GM18505 (cell line): ENCODE measurements at regions not wholly inside any gene's neighbourhood (a gene's known extent, or its start where the extent isn't known, plus 50 kb on each side); places are given as distances from the start of the nearest gene placed in this dataset.

Experiments used
- ATAC-seq: cut with Tn5 transposase; IDR thresholded peaks from one replicate; pipeline ENCODE4 v1.9.1; 2021; ENCODE audit not compliant: unreplicated experiment
- POLR2A ChIP-seq: IDR thresholded peaks from 4 replicates; pipeline ENCODE4 v1.6.1; 2011; ENCODE audit warnings: borderline replicate concordance; ENCODE audit not compliant: insufficient read depth, insufficient read length; ENCODE audit errors: extremely low read depth

DNA sequence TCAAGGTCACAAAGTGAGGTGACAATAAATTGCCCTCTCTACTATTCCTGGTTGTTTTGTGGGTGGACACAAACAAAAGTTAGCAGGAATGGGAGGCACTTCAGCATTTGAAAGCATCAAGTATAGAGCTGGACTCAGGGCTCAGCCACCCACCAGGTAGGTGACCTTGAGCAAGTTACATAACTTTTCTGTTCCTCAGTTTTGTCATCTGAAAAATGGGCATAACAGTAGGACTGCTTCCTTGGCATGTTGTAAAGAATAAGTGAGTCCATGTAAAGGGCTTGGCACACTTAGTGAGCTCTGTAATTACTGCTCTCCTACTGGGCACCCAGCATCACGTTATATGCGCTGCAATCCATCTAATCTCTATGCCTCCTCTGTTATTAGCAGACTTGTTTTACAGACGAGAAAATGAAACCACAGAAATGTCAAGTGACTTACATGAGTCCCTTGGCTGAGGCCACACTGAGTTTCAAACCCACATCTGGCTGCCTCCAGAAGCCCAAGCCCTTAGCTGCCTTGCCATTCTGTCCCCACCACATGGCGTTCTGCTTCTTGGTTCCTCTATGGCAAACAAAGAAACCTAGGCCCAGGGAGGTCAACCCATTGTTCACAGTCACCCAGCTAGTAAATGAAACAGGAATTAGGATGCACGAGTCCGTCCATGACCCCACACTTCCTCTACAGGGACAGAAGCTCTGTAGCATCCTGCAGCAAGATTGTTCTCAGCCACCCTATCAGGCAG is 63.2 kb upstream of the SLC24A4 start:
- no peak for TF ChIP-seq POLR2A
- peak; percentile 63 for ATAC-seq

DNA sequence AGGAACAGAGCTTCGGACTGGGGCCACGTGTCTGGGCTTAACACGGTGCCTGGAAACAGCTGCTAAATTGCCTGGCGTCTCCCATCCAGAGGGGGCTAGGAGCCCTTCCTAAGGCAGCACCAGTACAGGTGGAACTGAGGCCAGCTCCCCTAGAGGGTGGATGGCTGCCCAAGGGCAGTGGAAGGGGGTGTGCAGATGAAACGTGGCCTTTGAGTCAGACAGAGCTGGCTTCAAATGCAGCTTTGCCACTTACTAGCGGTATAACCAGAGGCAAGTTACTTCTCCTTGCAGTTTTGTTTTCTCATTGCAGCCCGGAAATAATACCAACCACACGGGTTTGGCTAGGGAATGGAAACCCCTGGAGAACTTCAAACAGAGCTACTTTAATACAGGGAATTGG is 59.3 kb upstream of the SLC24A4 start:
- no peak for TF ChIP-seq POLR2A
- no peak for ATAC-seq

DNA sequence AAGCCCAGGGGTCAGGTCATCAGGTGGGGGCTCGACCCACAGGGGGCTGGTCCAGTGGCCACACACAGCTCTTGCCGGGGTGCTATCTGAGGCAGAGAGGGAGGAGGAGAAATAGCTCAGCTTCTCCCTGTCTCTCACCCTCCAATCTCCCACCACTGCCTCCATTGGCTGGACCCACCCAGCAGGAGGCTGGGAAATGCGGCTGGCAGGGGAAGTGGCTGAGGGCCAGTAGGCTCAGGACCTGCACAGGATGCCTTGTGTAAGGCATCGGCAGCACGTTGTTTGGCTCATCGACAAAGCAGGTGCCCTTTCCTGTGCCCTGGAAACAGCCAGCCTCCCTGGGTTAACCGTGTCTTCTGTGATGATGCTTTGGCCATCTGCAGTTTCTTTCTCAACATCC is 58.8 kb upstream of the SLC24A4 start:
- ATAC-seq, result no peak
- TF ChIP-seq POLR2A, result no peak

DNA sequence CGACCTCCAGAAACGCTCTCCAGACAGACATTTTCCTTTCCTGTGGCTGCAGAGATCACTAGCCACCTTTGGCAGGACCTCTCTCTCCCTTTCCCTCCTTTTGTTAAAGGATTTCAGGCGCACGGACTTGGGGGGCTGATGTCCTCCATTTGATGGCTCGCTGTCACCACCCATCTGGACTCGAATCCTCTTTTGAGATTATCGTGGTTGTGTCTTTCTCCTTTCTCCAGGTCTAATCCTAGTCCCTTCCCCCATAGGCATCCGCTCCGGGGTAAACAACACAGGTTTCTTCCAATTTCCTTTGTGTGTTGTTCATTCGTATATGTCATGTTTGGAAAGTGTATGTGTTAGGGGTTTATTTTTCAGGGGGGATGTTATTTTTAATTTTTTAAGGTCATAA is 56.7 kb upstream of the SLC24A4 start:
- TF ChIP-seq POLR2A, result no peak
- no peak for ATAC-seq
